Body of pancreas (tissue), 4 donors: ENCODE measurements at regions not wholly inside any gene's neighbourhood (a gene's known extent, or its start where the extent isn't known, plus 50 kb on each side); places are given as distances from the start of the nearest gene placed in this dataset.

Source experiments
- CTCF ChIP-seq, 7 experiments: fragments of 450-650 bp in 4 of 7; fragments of 200-600 bp in 3 of 7; sonication (generic) in 3 of 7; IDR thresholded peaks; one replicate each; pipeline ENCODE4 v1.5.1; 2016 to 2019; ENCODE audit warnings: antibody characterized with exemption in 7 of 7
- POLR2A ChIP-seq, 3 donors: fragments of 450-650 bp; IDR thresholded peaks; one replicate each; pipeline ENCODE4 v1.6.1; 2016; ENCODE audit warnings: antibody characterized with exemption in 3 of 3, mild to moderate bottlenecking in 2 of 3

GRCh38 chr4:136965478-136965877 is 566.8 kb downstream of the PCDH18 start:
- TF ChIP-seq POLR2A (IDR thresholded peaks at IDR 0.05): no peak
- TF ChIP-seq CTCF (IDR thresholded peaks at IDR 0.05): no peak
